Naive thymus-derived CD4-positive, alpha-beta T cell (primary cell): ENCODE measurements at regions not wholly inside any gene's neighbourhood (a gene's known extent, or its start where the extent isn't known, plus 50 kb on each side); places are given as distances from the start of the nearest gene placed in this dataset.

Source experiments
- ATAC-seq: fragments of 150-1000 bp; cut with Tn5 transposase; 2 replicates; pipeline ENCODE4 v1.10.0; 2021; ENCODE audit warnings: mild to moderate bottlenecking, moderate library complexity
- CTCF ChIA-PET: fragments of 350-600 bp; sonication (Branson Sonifier 250); formaldehyde crosslinking; loops from one replicate; lab custom pipeline; 2021; ENCODE audit warnings: antibody characterized with exemption; lab: Charles Lee
- POLR2A ChIA-PET: fragments of 350-600 bp; sonication (Branson Sonifier 250); formaldehyde crosslinking; loops from one replicate; lab custom pipeline; 2021; ENCODE audit warnings: antibody characterized with exemption, inconsistent platforms; lab: Charles Lee
- DNase-seq, 9 donors: peaks; one replicate each; pipeline versions ENCODE4 v3.0.0 to v3.0.0-alpha.2; 2020 to 2022; ENCODE audit warnings: mixed read lengths in 1 of 9
- H3K27ac ChIP-seq: one replicate; pipeline ENCODE4 v1.7.0; 2013; ENCODE audit warnings: mild to moderate bottlenecking, low read depth, low read length, moderate library complexity
- H3K27me3 ChIP-seq, 2 donors: one replicate each; pipeline ENCODE4 v1.7.0; 2013; ENCODE audit warnings: low read length in 2 of 2, mild to moderate bottlenecking in 2 of 2, moderate library complexity in 2 of 2; ENCODE audit not compliant: control insufficient read depth in 2 of 2, insufficient read depth in 2 of 2
- H3K36me3 ChIP-seq, 3 experiments: 1 replicate in 2 of 3; 2 replicates in 1 of 3; pipeline ENCODE4 v1.7.0; 2013; ENCODE audit warnings: low read length in 3 of 3, mild to moderate bottlenecking in 3 of 3, moderate library complexity in 1 of 3; ENCODE audit not compliant: insufficient read depth in 3 of 3, control insufficient read depth in 2 of 3
- H3K4me1 ChIP-seq, 2 donors: one replicate each; pipeline ENCODE4 v1.7.0; 2013; ENCODE audit warnings: low read length in 2 of 2, mild to moderate bottlenecking in 2 of 2, moderate library complexity in 1 of 2; ENCODE audit not compliant: control insufficient read depth in 2 of 2, insufficient read depth in 2 of 2
- H3K4me3 ChIP-seq: 2 replicates; pipeline ENCODE4 v1.7.0; 2013; ENCODE audit warnings: mild to moderate bottlenecking, low read length
- H3K9me3 ChIP-seq, 3 experiments: 1 replicate in 2 of 3; 2 replicates in 1 of 3; pipeline ENCODE4 v1.7.0; 2013; ENCODE audit warnings: low read length in 3 of 3; ENCODE audit not compliant: control insufficient read depth in 2 of 3
- H3K27ac Mint-ChIP-seq, 9 donors: one replicate each; pipeline ENCODE4 v1.8.0; 2020 to 2022; ENCODE audit warnings: mixed read lengths in 9 of 9, mild to moderate bottlenecking in 8 of 9, moderate library complexity in 5 of 9, inconsistent platforms in 2 of 9
- H3K27me3 Mint-ChIP-seq, 5 donors: one replicate each; pipeline ENCODE4 v1.8.0; 2021 to 2022; ENCODE audit warnings: mixed read lengths in 5 of 5, mild to moderate bottlenecking in 1 of 5
- H3K36me3 Mint-ChIP-seq, 5 donors: one replicate each; pipeline ENCODE4 v1.8.0; 2020 to 2022; ENCODE audit warnings: mixed read lengths in 5 of 5, mild to moderate bottlenecking in 3 of 5, inconsistent platforms in 1 of 5
- H3K4me1 Mint-ChIP-seq, 7 donors: one replicate each; pipeline ENCODE4 v1.8.0; 2020 to 2022; ENCODE audit warnings: mixed read lengths in 7 of 7, mild to moderate bottlenecking in 3 of 7, inconsistent platforms in 1 of 7
- H3K4me3 Mint-ChIP-seq, 10 donors: one replicate each; pipeline ENCODE4 v1.8.0; 2020 to 2022; ENCODE audit warnings: mild to moderate bottlenecking in 10 of 10, mixed read lengths in 10 of 10, moderate library complexity in 6 of 10, inconsistent platforms in 2 of 10
- H3K9me3 Mint-ChIP-seq, 11 donors: one replicate each; pipeline ENCODE4 v1.8.0; 2020 to 2022; ENCODE audit warnings: mixed read lengths in 11 of 11, mild to moderate bottlenecking in 4 of 11, inconsistent platforms in 1 of 11, moderate library complexity in 1 of 11
- intact Hi-C, 2 donors: fragments of 100-400 bp; cut with micrococcal nuclease; formaldehyde crosslinking; loops; one replicate each; pipeline ENCODE4 v1.15.1; 2023

GRCh38 chr5:73274881-73275663 is 102.1 kb downstream of the TMEM174 start:
- Histone ChIP-seq H3K36me3 (no peaks in the 10 kb centered on the region), H3K27ac (no peak overlapping the region), H3K4me3 (no peak overlapping the region), H3K9me3 (no peaks in the 10 kb centered on the region), H3K27me3 (peaks cover 0 to 9% of the 10 kb centered on the region in 2 donors), H3K4me1 (no peaks in the 10 kb centered on the region)
- peak overlapping the region in 1 of 9 donors; percentile 36 for H3K27ac Mint-ChIP-seq
- DNase-seq (no peak), ATAC-seq (no peak)
- ChIA-PET POLR2A (no interaction called here), CTCF (no interaction called here)
- intact Hi-C loops = no loop called here
- peaks cover 0 to 3% (median 0%) of the 10 kb centered on the region in 5 donors for H3K36me3 Mint-ChIP-seq
- no peaks in the 10 kb centered on the region for H3K4me1 Mint-ChIP-seq
- peaks cover 23 to 68% (median 62%) of the 10 kb centered on the region in 5 donors for H3K27me3 Mint-ChIP-seq
- H3K4me3 Mint-ChIP-seq = no peak overlapping the region
- no peaks in the 10 kb centered on the region for H3K9me3 Mint-ChIP-seq

- peaks cover 0 to 3% (median 0%) of the 10 kb centered on the region in 5 donors for H3K36me3 Mint-ChIP-seq
- H3K4me3 Mint-ChIP-seq = no peak overlapping the region
- no peaks in the 10 kb centered on the region for H3K4me1 Mint-ChIP-seq
- Histone ChIP-seq H3K4me3 (no peak overlapping the region), H3K27ac (no peak overlapping the region), H3K27me3 (peaks cover 0 to 5% of the 10 kb centered on the region in 2 donors), H3K4me1 (no peaks in the 10 kb centered on the region), H3K9me3 (no peaks in the 10 kb centered on the region), H3K36me3 (no peaks in the 10 kb centered on the region)
- ChIA-PET CTCF (no interaction called here), POLR2A (no interaction called here)
- no peaks in the 10 kb centered on the region for H3K9me3 Mint-ChIP-seq
- H3K27me3 Mint-ChIP-seq = peaks cover 16 to 68% (median 58%) of the 10 kb centered on the region in 5 donors
- no peak for DNase-seq
- intact Hi-C loops = no loop called here
- no peak overlapping the region for H3K27ac Mint-ChIP-seq
- ATAC-seq = no peak
Measured at GRCh38 chr5:73274121-73274520, 101.1 kb downstream of the TMEM174 start.

GRCh38 chr5:73273379-73274050 is 100.5 kb downstream of the TMEM174 start:
- Mint-ChIP-seq H3K4me3 (no peak overlapping the region), H3K36me3 (peaks cover 0 to 3% (median 0%) of the 10 kb centered on the region in 5 donors), H3K4me1 (no peaks in the 10 kb centered on the region), H3K9me3 (no peaks in the 10 kb centered on the region), H3K27ac (no peak overlapping the region), H3K27me3 (peaks cover 16 to 68% (median 55%) of the 10 kb centered on the region in 5 donors)
- POLR2A ChIA-PET = no interaction called here
- no peak for DNase-seq
- H3K36me3 ChIP-seq = no peaks in the 10 kb centered on the region
- ATAC-seq = no peak
- no peak overlapping the region for H3K4me3 ChIP-seq
- CTCF ChIA-PET = no interaction called here
- H3K27ac ChIP-seq = no peak overlapping the region
- H3K27me3 ChIP-seq = peaks cover 0 to 5% of the 10 kb centered on the region in 2 donors
- intact Hi-C loops = no loop called here
- H3K4me1 ChIP-seq = no peaks in the 10 kb centered on the region
- H3K9me3 ChIP-seq = no peaks in the 10 kb centered on the region

- Mint-ChIP-seq H3K4me3 (no peak overlapping the region), H3K36me3 (peaks cover 0 to 3% (median 0%) of the 10 kb centered on the region in 5 donors), H3K4me1 (no peaks in the 10 kb centered on the region), H3K27me3 (peaks cover 16 to 65% (median 48%) of the 10 kb centered on the region in 5 donors), H3K27ac (no peak overlapping the region), H3K9me3 (no peaks in the 10 kb centered on the region)
- ATAC-seq (no peak), DNase-seq (no peak)
- H3K36me3 ChIP-seq = no peaks in the 10 kb centered on the region
- ChIA-PET POLR2A (no interaction called here), CTCF (no interaction called here)
- H3K9me3 ChIP-seq = no peaks in the 10 kb centered on the region
- H3K4me1 ChIP-seq = no peaks in the 10 kb centered on the region
- H3K27me3 ChIP-seq = peaks cover 0 to 5% of the 10 kb centered on the region in 2 donors
- intact Hi-C loops = no loop called here
- no peak overlapping the region for H3K27ac ChIP-seq
- H3K4me3 ChIP-seq = no peak overlapping the region
Measured at GRCh38 chr5:73272351-73272750, 99.4 kb downstream of the TMEM174 start.

- H3K9me3 Mint-ChIP-seq = no peaks in the 10 kb centered on the region
- H3K27me3 ChIP-seq = peaks cover 0 to 5% of the 10 kb centered on the region in 2 donors
- ChIA-PET POLR2A (no interaction called here), CTCF (no interaction called here)
- peaks cover 0 to 2% (median 0%) of the 10 kb centered on the region in 7 donors for H3K4me1 Mint-ChIP-seq
- DNase-seq = no peak
- H3K4me3 ChIP-seq = no peak overlapping the region
- H3K4me1 ChIP-seq = no peaks in the 10 kb centered on the region
- H3K4me3 Mint-ChIP-seq = no peak overlapping the region
- H3K27ac Mint-ChIP-seq = no peak overlapping the region
- no peaks in the 10 kb centered on the region for H3K36me3 ChIP-seq
- ATAC-seq = no peak
- H3K27me3 Mint-ChIP-seq = peaks cover 24 to 49% (median 42%) of the 10 kb centered on the region in 5 donors
- H3K36me3 Mint-ChIP-seq = no peaks in the 10 kb centered on the region
- H3K27ac ChIP-seq = no peak overlapping the region
- no peaks in the 10 kb centered on the region for H3K9me3 ChIP-seq
- intact Hi-C loops = no loop called here
Measured at GRCh38 chr5:73268826-73269225, 95.8 kb downstream of the TMEM174 start.

- Histone ChIP-seq H3K9me3 (no peaks in the 10 kb centered on the region), H3K36me3 (no peaks in the 10 kb centered on the region), H3K27ac (no peak overlapping the region), H3K4me1 (no peaks in the 10 kb centered on the region), H3K27me3 (peaks cover 0 to 5% of the 10 kb centered on the region in 2 donors), H3K4me3 (no peak overlapping the region)
- no peaks in the 10 kb centered on the region for H3K9me3 Mint-ChIP-seq
- no peak overlapping the region for H3K4me3 Mint-ChIP-seq
- intact Hi-C loops = no loop called here
- ATAC-seq (no peak), DNase-seq (no peak)
- ChIA-PET CTCF (no interaction called here), POLR2A (no interaction called here)
- peaks cover 21 to 50% (median 37%) of the 10 kb centered on the region in 5 donors for H3K27me3 Mint-ChIP-seq
- no peaks in the 10 kb centered on the region for H3K36me3 Mint-ChIP-seq
- peaks cover 0 to 2% (median 0%) of the 10 kb centered on the region in 7 donors for H3K4me1 Mint-ChIP-seq
- H3K27ac Mint-ChIP-seq = no peak overlapping the region
Measured at GRCh38 chr5:73267766-73268435, 94.9 kb downstream of the TMEM174 start.
